HepG2 (cell line): ENCODE measurements at regions not wholly inside any gene's neighbourhood (a gene's known extent, or its start where the extent isn't known, plus 50 kb on each side); places are given as distances from the start of the nearest gene placed in this dataset.

ENCODE experiments used
- ATAC-seq: fragments of 200-7000 bp; cut with Tn5 transposase; 3 replicates; pipeline ENCODE4 v1.9.1; 2020; ENCODE audit warnings: mild to moderate bottlenecking, moderate library complexity
- BruUV-seq: library from RNA; stranded (reverse); fragments of 400-500 nt; replicated peaks from 2 replicates; lab custom pipeline; 2021; lab: Mats Ljungman, UMichigan
- CTCF ChIA-PET: fragments of 300-600 bp; formaldehyde crosslinking; extraction: SDS; loops from one replicate; lab custom pipeline; 2021; ENCODE audit warnings: low total read pairs, inconsistent platforms, low intra/inter-chr PET ratio; lab: Yijun Ruan, JAX
- POLR2A ChIA-PET: fragments of 350-600 bp; sonication (Branson Sonifier 250); formaldehyde crosslinking; loops from one replicate; lab custom pipeline; 2020; ENCODE audit warnings: antibody characterized with exemption, inconsistent platforms; lab: Yijun Ruan, JAX
- DNase-seq: peaks from one replicate; pipeline ENCODE4 v3.0.0-alpha.2; 2015; ENCODE audit warnings: low spot score
- FAIRE-seq: peaks from 3 replicates; lab custom pipeline; 2011; peaks lifted over from hg19 to GRCh38; lab: Jason Lieb, UNC
- H2AFZ ChIP-seq: one replicate; pipeline ENCODE4 v1.6.1; 2011; ENCODE audit warnings: low read length, inconsistent platforms
- H3K27ac ChIP-seq: fragments of 300-600 bp; 3 replicates; pipeline ENCODE4 v1.8.0; 2011; ENCODE audit warnings: mixed run types, mild to moderate bottlenecking, mixed read lengths, low read length, inconsistent platforms; ENCODE audit not compliant: insufficient read depth; ENCODE audit errors: extremely low read length
- H3K27me3 ChIP-seq, 2 experiments: fragments of 200-600 bp in 1 of 2; 2 replicates in 1 of 2; 3 replicates in 1 of 2; pipeline versions ENCODE4 v1.6.0 to v1.8.0; 2011; ENCODE audit warnings: low read length in 2 of 2, mild to moderate bottlenecking in 2 of 2, moderate library complexity in 2 of 2, inconsistent platforms in 1 of 2; ENCODE audit not compliant: insufficient read depth in 2 of 2, control insufficient read depth in 1 of 2
- H3K36me3 ChIP-seq, 2 experiments: fragments of 200-600 bp in 1 of 2; replicated peaks in 1 of 2; 2 replicates in 1 of 2; 3 replicates in 1 of 2; pipeline versions ENCODE4 v1.5.1 to v1.8.0; 2011; ENCODE audit warnings: low read length in 2 of 2, inconsistent platforms in 1 of 2; ENCODE audit not compliant: insufficient read depth in 2 of 2, control insufficient read depth in 1 of 2
- H3K4me1 ChIP-seq: 2 replicates; pipeline ENCODE4 v1.5.1; 2012; ENCODE audit warnings: low read length, inconsistent platforms; ENCODE audit not compliant: insufficient read depth
- H3K4me2 ChIP-seq: 2 replicates; pipeline ENCODE4 v1.6.0; 2011; ENCODE audit warnings: low read depth, low read length, inconsistent platforms
- H3K4me3 ChIP-seq, 3 experiments: fragments of 200-600 bp in 1 of 3; sonication (generic), shearing (Covaris generic) in 1 of 3; replicated peaks in 1 of 3; 2 replicates each; pipeline ENCODE4 v1.5.1; 2011 to 2016; ENCODE audit warnings: low read length in 3 of 3, inconsistent platforms in 2 of 3, low read depth in 2 of 3, mild to moderate bottlenecking in 2 of 3, control low read depth in 1 of 3, mixed read lengths in 1 of 3; ENCODE audit not compliant: insufficient read depth in 1 of 3
- H3K79me2 ChIP-seq: one replicate; pipeline ENCODE4 v1.6.1; 2011; ENCODE audit warnings: low read length, inconsistent platforms; ENCODE audit not compliant: insufficient read depth
- H3K9ac ChIP-seq: 2 replicates; pipeline ENCODE4 v1.6.0; 2011; ENCODE audit warnings: mild to moderate bottlenecking, low read depth, low read length, inconsistent platforms; ENCODE audit not compliant: insufficient read depth
- H3K9me3 ChIP-seq: 2 replicates; pipeline ENCODE4 v1.5.1; 2012; ENCODE audit warnings: mild to moderate bottlenecking, low read length
- H4K20me1 ChIP-seq: 2 replicates; pipeline ENCODE4 v1.6.0; 2011; ENCODE audit warnings: inconsistent platforms, mild to moderate bottlenecking, low read length, moderate library complexity; ENCODE audit not compliant: insufficient read depth
- FOSL1 ChIP-seq: sonication (generic); formaldehyde crosslinking; IDR thresholded peaks from 2 replicates; pipeline ENCODE4 v1.9.0; 2021; ENCODE audit warnings: missing genetic modification reagents, borderline replicate concordance
- FUBP1 ChIP-seq: sonication (generic); formaldehyde crosslinking; IDR thresholded peaks from 2 replicates; pipeline ENCODE4 v1.5.1; 2020; ENCODE audit warnings: missing genetic modification reagents, mild to moderate bottlenecking, borderline replicate concordance
- GATA4 ChIP-seq: sonication (generic); IDR thresholded peaks from 2 replicates; pipeline ENCODE4 v1.6.1; 2016; ENCODE audit warnings: antibody characterized with exemption, low read depth, borderline replicate concordance
- KLF11 ChIP-seq: IDR thresholded peaks from 2 replicates; pipeline ENCODE4 v1.6.1; 2016; ENCODE audit warnings: missing compliant biosample characterization
- MEIS1 ChIP-seq: sonication (generic); formaldehyde crosslinking; IDR thresholded peaks from 2 replicates; pipeline ENCODE4 v1.9.0; 2021; ENCODE audit warnings: mild to moderate bottlenecking, missing genetic modification reagents, moderate library complexity, borderline replicate concordance
- NAIF1 ChIP-seq: sonication (generic); formaldehyde crosslinking; IDR thresholded peaks from 2 replicates; pipeline ENCODE4 v1.5.0; 2020; ENCODE audit warnings: mild to moderate bottlenecking, missing genetic modification reagents, borderline replicate concordance
- NFE2L1 ChIP-seq: sonication (generic); formaldehyde crosslinking; IDR thresholded peaks from 2 replicates; pipeline ENCODE4 v1.4.0; 2020; ENCODE audit warnings: missing genetic modification reagents, mild to moderate bottlenecking, borderline replicate concordance
- NR2F6 ChIP-seq, 2 experiments: IDR thresholded peaks; 2 replicates each; pipeline ENCODE4 v1.6.1; 2016; ENCODE audit warnings: antibody characterized with exemption in 1 of 2, mild to moderate bottlenecking in 1 of 2
- PHF21A ChIP-seq: sonication (generic); formaldehyde crosslinking; IDR thresholded peaks from 2 replicates; pipeline ENCODE4 v1.5.0; 2020; ENCODE audit warnings: mild to moderate bottlenecking, missing genetic modification reagents
- ZFP82 ChIP-seq: sonication (generic); formaldehyde crosslinking; IDR thresholded peaks from 2 replicates; pipeline ENCODE4 v1.5.1; 2020; ENCODE audit warnings: mild to moderate bottlenecking, missing genetic modification reagents, borderline replicate concordance
- ZNF20 ChIP-seq: sonication (generic); formaldehyde crosslinking; IDR thresholded peaks from 2 replicates; pipeline ENCODE4 v1.4.0; 2020; ENCODE audit warnings: mild to moderate bottlenecking, moderate library complexity, missing genetic modification reagents
- ZNF225 ChIP-seq: sonication (generic); formaldehyde crosslinking; IDR thresholded peaks from 2 replicates; pipeline ENCODE4 v1.4.0; 2020; ENCODE audit warnings: mild to moderate bottlenecking, missing genetic modification reagents
- ZNF747 ChIP-seq: sonication (generic); formaldehyde crosslinking; IDR thresholded peaks from 2 replicates; pipeline ENCODE4 v1.8.1; 2023; ENCODE audit warnings: missing genetic modification reagents, mild to moderate bottlenecking, borderline replicate concordance
- in situ Hi-C: cut with HindIII; loops from 2 replicates; pipeline ENCODE4 v1.10.0; 2017; ENCODE audit warnings: low pct_unique_long_range_greater_than_20kb; ENCODE audit not compliant: extremely low pct_ligation_motif_present
- intact Hi-C: fragments of 100-400 bp; cut with micrococcal nuclease; formaldehyde crosslinking; loops from one replicate; pipeline ENCODE4 v1.10.0; 2022; ENCODE audit not compliant: unreplicated experiment
- TF ChIP-seq, protein P1 (sequence below): IDR thresholded peaks from 2 replicates; pipeline ENCODE4 v1.6.1; 2012; ENCODE audit warnings: low read depth, low read length, improper control_type of control experiment
- TF ChIP-seq, protein P2 (sequence below): IDR thresholded peaks from 2 replicates; pipeline ENCODE4 v1.6.1; 2016; ENCODE audit warnings: low read depth, control low read depth
- TF ChIP-seq, protein P3 (sequence below): sonication (generic); formaldehyde crosslinking; conservative IDR thresholded peaks from 2 replicates; pipeline ENCODE4 v1.8.0; 2022; ENCODE audit warnings: mild to moderate bottlenecking, moderate library complexity, missing genetic modification reagents

- no peak for ATAC-seq
- no peak for DNase-seq
- no peak for FAIRE-seq
- in situ Hi-C loops = no loop called here
- Histone ChIP-seq H3K79me2 (no peaks in the 10 kb centered on the region), H3K27ac (no peak overlapping the region), H2AFZ (no peak overlapping the region), H4K20me1 (no peaks in the 10 kb centered on the region), H3K9me3 (no peaks in the 10 kb centered on the region), H3K9ac (no peak overlapping the region), H3K27me3 (no peaks in the 10 kb centered on the region), H3K4me2 (no peak overlapping the region), H3K36me3 (no peaks in the 10 kb centered on the region), H3K4me1 (no peaks in the 10 kb centered on the region), H3K4me3 (no peak overlapping the region)
- BruUV-seq = no TSS peak
- ChIA-PET CTCF (no interaction called here), POLR2A (no interaction called here)
- TF ChIP-seq NFE2L1 (no peak), FOSL1 (CRISPR knock-in tag) (no peak), ZNF20 (CRISPR knock-in tag) (no peak), ZNF225 (CRISPR knock-in tag) (no peak), NAIF1 (CRISPR knock-in tag) (no peak), MEIS1 (no peak), ZFP82 (CRISPR knock-in tag) (no peak), ZNF747 (CRISPR knock-in tag) (no peak), GATA4 (no peak), NR2F6 (IDR thresholded peaks at IDR 0.05) (no peak), NR2F6 (CRISPR knock-in tag; IDR thresholded peaks at IDR 0.05) (no peak), KLF11 (CRISPR knock-in tag) (no peak), FUBP1 (CRISPR knock-in tag) (no peak), PHF21A (CRISPR knock-in tag) (no peak)
- TF ChIP-seq, protein P1, sequence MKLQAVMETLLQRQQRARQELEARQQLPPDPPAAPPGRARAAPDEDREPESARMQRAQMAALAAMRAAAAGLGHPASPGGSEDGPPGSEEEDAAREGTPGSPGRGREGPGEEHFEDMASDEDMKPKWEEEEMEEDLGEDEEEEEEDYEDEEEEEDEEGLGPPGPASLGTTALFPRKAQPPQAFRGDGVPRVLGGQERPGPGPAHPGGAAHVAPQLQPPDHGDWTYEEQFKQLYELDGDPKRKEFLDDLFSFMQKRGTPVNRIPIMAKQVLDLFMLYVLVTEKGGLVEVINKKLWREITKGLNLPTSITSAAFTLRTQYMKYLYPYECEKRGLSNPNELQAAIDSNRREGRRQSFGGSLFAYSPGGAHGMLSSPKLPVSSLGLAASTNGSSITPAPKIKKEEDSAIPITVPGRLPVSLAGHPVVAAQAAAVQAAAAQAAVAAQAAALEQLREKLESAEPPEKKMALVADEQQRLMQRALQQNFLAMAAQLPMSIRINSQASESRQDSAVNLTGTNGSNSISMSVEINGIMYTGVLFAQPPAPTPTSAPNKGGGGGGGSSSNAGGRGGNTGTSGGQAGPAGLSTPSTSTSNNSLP = no peak
- TF ChIP-seq, protein P2, sequence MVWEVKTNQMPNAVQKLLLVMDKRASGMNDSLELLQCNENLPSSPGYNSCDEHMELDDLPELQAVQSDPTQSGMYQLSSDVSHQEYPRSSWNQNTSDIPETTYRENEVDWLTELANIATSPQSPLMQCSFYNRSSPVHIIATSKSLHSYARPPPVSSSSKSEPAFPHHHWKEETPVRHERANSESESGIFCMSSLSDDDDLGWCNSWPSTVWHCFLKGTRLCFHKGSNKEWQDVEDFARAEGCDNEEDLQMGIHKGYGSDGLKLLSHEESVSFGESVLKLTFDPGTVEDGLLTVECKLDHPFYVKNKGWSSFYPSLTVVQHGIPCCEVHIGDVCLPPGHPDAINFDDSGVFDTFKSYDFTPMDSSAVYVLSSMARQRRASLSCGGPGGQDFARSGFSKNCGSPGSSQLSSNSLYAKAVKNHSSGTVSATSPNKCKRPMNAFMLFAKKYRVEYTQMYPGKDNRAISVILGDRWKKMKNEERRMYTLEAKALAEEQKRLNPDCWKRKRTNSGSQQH = no peak
- TF ChIP-seq, protein P3, sequence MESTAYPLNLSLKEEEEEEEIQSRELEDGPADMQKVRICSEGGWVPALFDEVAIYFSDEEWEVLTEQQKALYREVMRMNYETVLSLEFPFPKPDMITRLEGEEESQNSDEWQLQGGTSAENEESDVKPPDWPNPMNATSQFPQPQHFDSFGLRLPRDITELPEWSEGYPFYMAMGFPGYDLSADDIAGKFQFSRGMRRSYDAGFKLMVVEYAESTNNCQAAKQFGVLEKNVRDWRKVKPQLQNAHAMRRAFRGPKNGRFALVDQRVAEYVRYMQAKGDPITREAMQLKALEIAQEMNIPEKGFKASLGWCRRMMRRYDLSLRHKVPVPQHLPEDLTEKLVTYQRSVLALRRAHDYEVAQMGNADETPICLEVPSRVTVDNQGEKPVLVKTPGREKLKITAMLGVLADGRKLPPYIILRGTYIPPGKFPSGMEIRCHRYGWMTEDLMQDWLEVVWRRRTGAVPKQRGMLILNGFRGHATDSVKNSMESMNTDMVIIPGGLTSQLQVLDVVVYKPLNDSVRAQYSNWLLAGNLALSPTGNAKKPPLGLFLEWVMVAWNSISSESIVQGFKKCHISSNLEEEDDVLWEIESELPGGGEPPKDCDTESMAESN (CRISPR knock-in tag) = no peak
- intact Hi-C loops = no loop called here
Observed at GRCh38 chr1:173395762-173396161, 81.4 kb upstream of the PRDX6 start.
